ENCODE measurements at regions not wholly inside any gene's neighbourhood (a gene's known extent, or its start where the extent isn't known, plus 50 kb on each side); places are given as distances from the start of the nearest gene placed in this dataset.

- Histone ChIP-seq H3K9me2 (replicated peaks; ENCODE audit: insufficient read depth) (no peaks in the 10 kb centered on the region), H3K27me3 (no peaks in the 10 kb centered on the region), H3K36me3 (replicated peaks; ENCODE audit: insufficient read depth, low read depth) (no peaks in the 10 kb centered on the region), H4K20me1 (ENCODE audit: insufficient read depth, poor library complexity, severe bottlenecking) (no peaks in the 10 kb centered on the region), H3K27ac (no peak overlapping the region), H3K4me2 (no peak overlapping the region), H3K9me3 (ENCODE audit: low read depth) (no peaks in the 10 kb centered on the region), H3K4me3 (no peak overlapping the region), H3K4me1 (ENCODE audit: insufficient read depth) (no peaks in the 10 kb centered on the region), H2AFZ (no peak overlapping the region), H3K79me2 (no peaks in the 10 kb centered on the region)
- TF ChIP-seq EZH2phosphoT487 (IDR thresholded peaks at IDR 0.05; ENCODE audit: low read depth, severe bottlenecking, unreplicated experiment) (no peak), CTCF (IDR thresholded peaks at IDR 0.05; ENCODE audit: poor library complexity) (peak; percentile 40)
- 61% methylated on average over 8 of the region's 8 CpGs for WGBS (ENCODE audit: low lambda C conversion rate, missing lambda C conversion rate)
- DNase-seq (ENCODE audit: low spot score) = peak; percentile 31
These were observed 105.9 kb downstream of the CT47B1 start for GRCh38 chrX:120769576-120770341.

- Histone ChIP-seq H3K4me2 (no peak overlapping the region), H2AFZ (no peak overlapping the region), H3K4me3 (no peak overlapping the region), H3K4me1 (ENCODE audit: insufficient read depth) (no peaks in the 10 kb centered on the region), H3K36me3 (replicated peaks; ENCODE audit: insufficient read depth, low read depth) (no peaks in the 10 kb centered on the region), H3K79me2 (no peaks in the 10 kb centered on the region), H3K9me2 (replicated peaks; ENCODE audit: insufficient read depth) (no peaks in the 10 kb centered on the region), H3K27me3 (no peaks in the 10 kb centered on the region), H3K27ac (no peak overlapping the region), H4K20me1 (ENCODE audit: insufficient read depth, poor library complexity, severe bottlenecking) (no peaks in the 10 kb centered on the region), H3K9me3 (ENCODE audit: low read depth) (no peaks in the 10 kb centered on the region)
- no peak for DNase-seq (ENCODE audit: low spot score)
- TF ChIP-seq EZH2phosphoT487 (IDR thresholded peaks at IDR 0.05; ENCODE audit: low read depth, severe bottlenecking, unreplicated experiment) (no peak), EZH2 (IDR thresholded peaks at IDR 0.05; ENCODE audit: borderline replicate concordance) (no peak), CTCF (IDR thresholded peaks at IDR 0.05; ENCODE audit: poor library complexity) (no peak)
- WGBS (ENCODE audit: low lambda C conversion rate, missing lambda C conversion rate) = 69% methylated on average over 2 of the region's 2 CpGs
These were observed 107.0 kb downstream of the CT47B1 start for GRCh38 chrX:120768681-120769080.

- no peak overlapping the region for H3K4me2 ChIP-seq
- H3K36me3 ChIP-seq (replicated peaks; ENCODE audit: insufficient read depth, low read depth) = no peaks in the 10 kb centered on the region
- no peaks in the 10 kb centered on the region for H3K79me2 ChIP-seq
- DNase-seq (ENCODE audit: low spot score) = no peak
- H2AFZ ChIP-seq = no peak overlapping the region
- H4K20me1 ChIP-seq (ENCODE audit: insufficient read depth, poor library complexity, severe bottlenecking) = no peaks in the 10 kb centered on the region
- TF ChIP-seq EZH2phosphoT487 (IDR thresholded peaks at IDR 0.05; ENCODE audit: low read depth, severe bottlenecking, unreplicated experiment) (no peak), EZH2 (IDR thresholded peaks at IDR 0.05; ENCODE audit: borderline replicate concordance) (no peak), CTCF (IDR thresholded peaks at IDR 0.05; ENCODE audit: poor library complexity) (no peak)
- no peaks in the 10 kb centered on the region for H3K4me1 ChIP-seq (ENCODE audit: insufficient read depth)
- H3K27me3 ChIP-seq = no peaks in the 10 kb centered on the region
- H3K4me3 ChIP-seq = no peak overlapping the region
- H3K27ac ChIP-seq = no peak overlapping the region
- WGBS (ENCODE audit: low lambda C conversion rate, missing lambda C conversion rate) = 83% methylated on average over 1 of the region's 1 CpG
- H3K9me2 ChIP-seq (replicated peaks; ENCODE audit: insufficient read depth) = no peaks in the 10 kb centered on the region
- H3K9me3 ChIP-seq (ENCODE audit: low read depth) = no peaks in the 10 kb centered on the region
These were observed 107.4 kb downstream of the CT47B1 start for GRCh38 chrX:120768254-120768653.
